GM13977 (cell line): ENCODE measurements at regions not wholly inside any gene's neighbourhood (a gene's known extent, or its start where the extent isn't known, plus 50 kb on each side); places are given as distances from the start of the nearest gene placed in this dataset.

Experiments
- DNase-seq: peaks from one replicate; pipeline ENCODE4 v3.0.0; 2012; ENCODE audit warnings: low spot score
- in situ Hi-C: fragments of 300-500 bp; cut with MboI; formaldehyde crosslinking; loops from one replicate; pipeline ENCODE4 v1.12.0; 2022; ENCODE audit warnings: low sequenced_read_pairs, low pct_unique_long_range_greater_than_20kb, mixed read lengths, inconsistent platforms; ENCODE audit not compliant: unreplicated experiment
- TF ChIP-seq, protein P1 (sequence below): IDR thresholded peaks from 2 replicates; pipeline ENCODE4 v1.5.1; 2012; ENCODE audit warnings: mild to moderate bottlenecking, control low read depth; ENCODE audit not compliant: insufficient read depth; ENCODE audit errors: extremely low read depth, missing control alignments

DNA sequence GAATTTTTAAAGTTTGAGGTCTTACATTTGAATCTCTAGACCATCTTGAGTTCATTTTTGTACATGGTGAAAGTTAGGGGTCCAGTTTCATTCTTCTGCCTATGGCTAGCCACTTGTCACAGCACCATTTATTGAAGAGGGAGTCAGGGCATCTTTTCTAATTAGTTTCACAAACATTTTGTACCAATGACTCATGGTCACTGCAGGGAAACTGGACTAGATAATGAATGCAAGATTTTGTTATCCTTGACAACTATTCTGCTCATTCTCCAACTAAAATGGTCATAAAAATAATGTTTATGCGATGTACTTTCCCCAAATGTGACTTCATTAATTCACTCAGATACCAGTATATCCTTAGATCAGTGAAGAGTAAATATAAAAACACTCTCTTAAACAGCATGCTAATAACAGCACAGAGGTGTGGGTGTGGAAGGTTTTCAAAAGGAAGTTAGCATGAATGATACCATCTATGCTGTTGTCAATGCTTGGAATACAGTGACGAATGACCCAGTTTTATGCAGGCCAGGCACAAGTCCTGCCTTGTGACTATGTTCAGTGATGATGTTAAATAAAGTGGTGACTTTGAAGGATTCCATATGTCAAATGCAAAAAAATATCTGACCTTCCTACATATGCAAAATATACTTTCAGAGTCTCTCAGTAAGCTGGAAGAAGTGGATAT lies 314.9 kb upstream of the TMCO5A start:
- in situ Hi-C loops = no loop called here
- DNase-seq = no peak

DNA sequence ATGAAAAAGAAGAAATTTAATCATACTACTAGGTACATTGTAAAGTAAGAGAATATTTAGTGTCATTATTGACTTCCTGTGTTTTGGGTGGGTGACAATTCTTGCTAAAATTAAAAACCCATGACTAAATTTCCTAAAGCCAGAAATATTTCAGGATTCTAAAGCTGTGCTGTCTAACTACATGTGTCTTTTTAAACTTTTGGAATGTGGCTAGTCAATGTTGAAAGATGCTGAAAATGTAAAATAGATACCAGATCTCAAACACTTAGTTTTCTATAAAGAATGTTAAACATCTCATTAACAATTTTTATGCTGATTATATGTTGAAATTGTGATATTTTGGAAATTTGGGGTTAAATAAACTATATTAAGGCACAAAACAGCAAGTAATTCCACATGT lies 308.9 kb upstream of the TMCO5A start:
- in situ Hi-C loops = no loop called here
- DNase-seq = no peak
- TF ChIP-seq, protein P1, sequence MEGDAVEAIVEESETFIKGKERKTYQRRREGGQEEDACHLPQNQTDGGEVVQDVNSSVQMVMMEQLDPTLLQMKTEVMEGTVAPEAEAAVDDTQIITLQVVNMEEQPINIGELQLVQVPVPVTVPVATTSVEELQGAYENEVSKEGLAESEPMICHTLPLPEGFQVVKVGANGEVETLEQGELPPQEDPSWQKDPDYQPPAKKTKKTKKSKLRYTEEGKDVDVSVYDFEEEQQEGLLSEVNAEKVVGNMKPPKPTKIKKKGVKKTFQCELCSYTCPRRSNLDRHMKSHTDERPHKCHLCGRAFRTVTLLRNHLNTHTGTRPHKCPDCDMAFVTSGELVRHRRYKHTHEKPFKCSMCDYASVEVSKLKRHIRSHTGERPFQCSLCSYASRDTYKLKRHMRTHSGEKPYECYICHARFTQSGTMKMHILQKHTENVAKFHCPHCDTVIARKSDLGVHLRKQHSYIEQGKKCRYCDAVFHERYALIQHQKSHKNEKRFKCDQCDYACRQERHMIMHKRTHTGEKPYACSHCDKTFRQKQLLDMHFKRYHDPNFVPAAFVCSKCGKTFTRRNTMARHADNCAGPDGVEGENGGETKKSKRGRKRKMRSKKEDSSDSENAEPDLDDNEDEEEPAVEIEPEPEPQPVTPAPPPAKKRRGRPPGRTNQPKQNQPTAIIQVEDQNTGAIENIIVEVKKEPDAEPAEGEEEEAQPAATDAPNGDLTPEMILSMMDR = no peak

More for the DNA sequence above, 314.9 kb upstream of the TMCO5A start:
- TF ChIP-seq, protein P1 = no peak

DNA sequence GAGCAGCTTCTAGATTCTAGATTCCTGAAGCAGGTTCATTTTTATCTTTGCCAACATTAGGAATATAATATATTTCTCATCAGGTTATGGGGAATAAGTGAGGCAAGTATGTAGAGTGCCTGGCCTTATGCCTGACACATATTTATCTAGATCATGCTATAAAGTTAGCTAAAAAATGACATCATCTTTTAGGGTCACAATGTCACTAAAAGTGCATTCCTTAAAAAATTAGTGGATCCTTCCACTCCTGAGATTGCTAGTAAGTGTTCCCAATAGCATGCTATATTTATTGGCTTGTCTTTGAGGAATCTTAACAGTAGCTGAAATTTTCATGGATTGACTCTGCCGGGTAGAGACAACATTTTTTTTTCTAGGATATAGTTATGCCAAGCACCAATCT lies 305.9 kb upstream of the TMCO5A start:
- in situ Hi-C loops = no loop called here
- no peak for DNase-seq
- TF ChIP-seq, protein P1 = no peak

DNA sequence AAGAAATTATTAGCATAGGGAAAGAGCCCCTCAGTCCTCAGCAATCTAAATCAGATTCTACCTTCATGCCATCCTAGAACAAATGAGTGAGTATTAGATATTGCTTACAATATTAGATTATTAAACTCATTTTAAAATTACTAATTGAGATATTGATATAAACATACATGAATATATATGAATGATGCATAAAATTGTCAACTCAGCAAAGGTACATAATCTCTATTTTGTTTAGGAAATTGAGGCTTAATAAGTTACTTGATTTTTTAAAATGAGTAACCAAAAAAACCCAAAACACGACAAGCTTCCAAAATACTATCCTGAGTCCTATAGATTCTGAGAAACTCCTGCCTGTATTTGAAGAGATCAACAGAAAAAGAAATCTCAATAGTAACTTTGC lies 297.7 kb upstream of the TMCO5A start:
- TF ChIP-seq, protein P1 = no peak
- no peak for DNase-seq
- in situ Hi-C loops = no loop called here

DNA sequence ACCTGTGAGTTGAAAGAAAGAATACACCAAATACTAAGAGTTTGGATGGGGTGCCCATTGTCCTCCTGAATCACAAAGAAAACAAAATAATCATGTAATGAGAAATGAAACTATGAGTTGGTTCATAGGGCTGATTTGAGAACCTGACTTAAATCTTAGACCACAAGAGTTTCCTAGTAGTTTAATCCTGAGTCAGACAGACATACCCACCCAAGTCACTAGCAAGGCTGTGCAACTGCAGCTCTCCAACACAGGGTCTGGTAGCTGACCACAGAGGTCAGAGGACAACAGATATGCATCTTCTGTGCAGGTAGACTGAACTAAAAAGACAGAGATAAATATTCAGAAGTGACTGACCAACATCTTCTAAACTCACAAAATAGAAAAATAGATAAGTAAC lies 296.3 kb upstream of the TMCO5A start:
- no peak for DNase-seq
- in situ Hi-C loops = no loop called here
- TF ChIP-seq, protein P1 = no peak

DNA sequence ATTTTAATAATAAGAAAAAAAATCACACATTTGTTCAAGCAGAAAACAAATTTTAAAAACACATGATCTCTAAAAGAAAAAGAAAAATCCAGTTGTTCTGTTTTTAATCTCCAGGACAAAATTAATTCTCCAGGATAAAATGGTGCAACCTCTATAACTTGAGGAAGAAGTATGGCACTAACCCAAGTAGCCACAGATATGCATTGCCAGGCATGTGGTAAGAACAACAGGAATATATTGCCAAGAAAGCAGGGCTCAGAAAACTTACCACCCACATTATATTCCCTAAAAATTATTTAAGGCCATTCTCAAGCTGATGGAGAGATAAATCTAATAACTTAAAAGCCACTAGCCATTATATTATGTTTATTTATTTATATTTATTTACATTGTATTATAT lies 295.7 kb upstream of the TMCO5A start:
- TF ChIP-seq, protein P1 = no peak
- DNase-seq = no peak
- in situ Hi-C loops = no loop called here
